HEK293 (cell line): ENCODE measurements at regions not wholly inside any gene's neighbourhood (a gene's known extent, or its start where the extent isn't known, plus 50 kb on each side); places are given as distances from the start of the nearest gene placed in this dataset.

Experiments used
- CTCF ChIA-PET: fragments of 350-600 bp; formaldehyde crosslinking; extraction: SDS; loops from one replicate; lab custom pipeline; 2021; ENCODE audit warnings: antibody characterized with exemption; lab: Yijun Ruan, JAX
- POLR2A ChIA-PET: fragments of 300-600 bp; formaldehyde crosslinking; extraction: SDS; loops from one replicate; lab custom pipeline; 2020; ENCODE audit warnings: antibody characterized with exemption, inconsistent platforms; lab: Yijun Ruan, JAX
- H3K27ac ChIP-seq: fragments of 200-500 bp; sonication (Bioruptor generic); 2 replicates; pipeline ENCODE4 v1.5.1; 2014; ENCODE audit warnings: low read depth, low read length, control low read depth, inconsistent platforms; ENCODE audit errors: extremely low read depth
- H3K36me3 ChIP-seq, 2 experiments: fragments of 200-500 bp in 1 of 2; sonication (Bioruptor generic) in 1 of 2; 1 replicate in 1 of 2; 2 replicates in 1 of 2; pipeline ENCODE4 v1.5.1; 2014 to 2017; ENCODE audit warnings: inconsistent platforms in 2 of 2, low read length in 2 of 2; ENCODE audit not compliant: control insufficient read depth in 2 of 2, insufficient read depth in 1 of 2
- H3K4me1 ChIP-seq: fragments of 200-500 bp; sonication (Bioruptor generic); 2 replicates; pipeline ENCODE4 v1.5.1; 2014; ENCODE audit warnings: mild to moderate bottlenecking, low read length, inconsistent platforms; ENCODE audit not compliant: control insufficient read depth, insufficient read depth
- H3K4me3 ChIP-seq: 2 replicates; pipeline ENCODE4 v1.5.1; 2011; ENCODE audit warnings: low read depth, mild to moderate bottlenecking, control low read depth, low read length, moderate library complexity
- H3K9me3 ChIP-seq: fragments of 200-500 bp; sonication (Bioruptor generic); 2 replicates; pipeline ENCODE4 v1.5.1; 2014; ENCODE audit warnings: low read depth, low read length, inconsistent platforms; ENCODE audit not compliant: control insufficient read depth, insufficient read depth
- CTCF ChIP-seq: fragments of 450-650 bp; formaldehyde crosslinking; IDR thresholded peaks from 2 replicates; pipeline ENCODE4 v1.5.1; 2016; ENCODE audit warnings: missing biosample characterization, missing genetic modification characterization
- OSR2 ChIP-seq: fragments of 450-650 bp; formaldehyde crosslinking; IDR thresholded peaks from 2 replicates; pipeline ENCODE4 v1.5.1; 2016; ENCODE audit warnings: missing biosample characterization, missing genetic modification characterization
- OVOL3 ChIP-seq: fragments of 450-650 bp; formaldehyde crosslinking; IDR thresholded peaks from 2 replicates; pipeline ENCODE4 v1.5.1; 2016; ENCODE audit warnings: missing biosample characterization, missing genetic modification characterization
- PRDM4 ChIP-seq: fragments of 450-650 bp; formaldehyde crosslinking; IDR thresholded peaks from 2 replicates; pipeline ENCODE4 v1.5.1; 2017; ENCODE audit warnings: missing biosample characterization, missing genetic modification characterization
- REPIN1 ChIP-seq: fragments of 450-650 bp; formaldehyde crosslinking; IDR thresholded peaks from 2 replicates; pipeline ENCODE4 v1.5.1; 2017; ENCODE audit warnings: missing biosample characterization, missing genetic modification characterization, low read depth
- SP7 ChIP-seq: fragments of 450-650 bp; formaldehyde crosslinking; IDR thresholded peaks from 2 replicates; pipeline ENCODE4 v1.5.1; 2016; ENCODE audit warnings: missing biosample characterization, missing genetic modification characterization
- WT1 ChIP-seq: fragments of 450-650 bp; formaldehyde crosslinking; IDR thresholded peaks from 2 replicates; pipeline ENCODE4 v1.5.1; 2016; ENCODE audit warnings: missing biosample characterization, missing genetic modification characterization
- ZBTB1 ChIP-seq: fragments of 450-650 bp; formaldehyde crosslinking; IDR thresholded peaks from 2 replicates; pipeline ENCODE4 v1.5.1; 2016; ENCODE audit warnings: missing biosample characterization, missing genetic modification characterization
- ZBTB20 ChIP-seq: fragments of 450-650 bp; formaldehyde crosslinking; IDR thresholded peaks from 2 replicates; pipeline ENCODE4 v1.5.1; 2016; ENCODE audit warnings: missing biosample characterization, missing genetic modification characterization
- ZNF112 ChIP-seq: fragments of 450-650 bp; formaldehyde crosslinking; IDR thresholded peaks from 2 replicates; pipeline ENCODE4 v1.5.0; 2017; ENCODE audit warnings: missing biosample characterization, missing genetic modification characterization
- ZNF133 ChIP-seq: fragments of 450-650 bp; formaldehyde crosslinking; IDR thresholded peaks from 2 replicates; pipeline ENCODE4 v1.5.1; 2016; ENCODE audit warnings: missing biosample characterization, missing genetic modification characterization
- ZNF148 ChIP-seq: fragments of 450-650 bp; formaldehyde crosslinking; IDR thresholded peaks from 2 replicates; pipeline ENCODE4 v1.5.0; 2017; ENCODE audit warnings: missing biosample characterization, missing genetic modification characterization, borderline replicate concordance
- ZNF16 ChIP-seq: fragments of 450-650 bp; formaldehyde crosslinking; IDR thresholded peaks from 2 replicates; pipeline ENCODE4 v1.5.1; 2016; ENCODE audit warnings: low read depth, missing biosample characterization, missing genetic modification characterization
- ZNF169 ChIP-seq: fragments of 450-650 bp; formaldehyde crosslinking; IDR thresholded peaks from 2 replicates; pipeline ENCODE4 v1.5.1; 2016; ENCODE audit warnings: missing biosample characterization, missing genetic modification characterization
- ZNF19 ChIP-seq: fragments of 450-650 bp; formaldehyde crosslinking; IDR thresholded peaks from 2 replicates; pipeline ENCODE4; 2016; ENCODE audit warnings: missing biosample characterization, missing genetic modification characterization, low read depth
- ZNF239 ChIP-seq: fragments of 450-650 bp; formaldehyde crosslinking; IDR thresholded peaks from 2 replicates; pipeline ENCODE4 v1.5.1; 2016; ENCODE audit warnings: missing biosample characterization, missing genetic modification characterization
- ZNF248 ChIP-seq: fragments of 450-650 bp; formaldehyde crosslinking; IDR thresholded peaks from 2 replicates; pipeline ENCODE4 v1.5.1; 2017; ENCODE audit warnings: missing biosample characterization, missing genetic modification characterization
- ZNF266 ChIP-seq: fragments of 450-650 bp; formaldehyde crosslinking; IDR thresholded peaks from 2 replicates; pipeline ENCODE4 v1.5.1; 2016; ENCODE audit warnings: missing biosample characterization, missing genetic modification characterization, low read depth
- ZNF311 ChIP-seq: fragments of 450-650 bp; formaldehyde crosslinking; IDR thresholded peaks from 2 replicates; pipeline ENCODE4 v1.5.1; 2017; ENCODE audit warnings: missing biosample characterization, missing genetic modification characterization, borderline replicate concordance
- ZNF416 ChIP-seq: fragments of 450-650 bp; formaldehyde crosslinking; IDR thresholded peaks from 2 replicates; pipeline ENCODE4 v1.5.1; 2016; ENCODE audit warnings: missing biosample characterization, missing genetic modification characterization
- ZNF548 ChIP-seq: fragments of 450-650 bp; formaldehyde crosslinking; IDR thresholded peaks from 2 replicates; pipeline ENCODE4 v1.5.1; 2016; ENCODE audit warnings: missing biosample characterization, missing genetic modification characterization
- ZNF629 ChIP-seq: fragments of 450-650 bp; formaldehyde crosslinking; IDR thresholded peaks from 2 replicates; pipeline ENCODE4 v1.5.1; 2017; ENCODE audit warnings: missing biosample characterization, missing genetic modification characterization
- ZNF645 ChIP-seq: fragments of 450-650 bp; formaldehyde crosslinking; IDR thresholded peaks from 2 replicates; pipeline ENCODE4; 2016; ENCODE audit warnings: missing biosample characterization, missing genetic modification characterization
- ZNF692 ChIP-seq: fragments of 450-650 bp; formaldehyde crosslinking; IDR thresholded peaks from 2 replicates; pipeline ENCODE4 v1.5.1; 2016; ENCODE audit warnings: missing biosample characterization, missing genetic modification characterization
- ZNF704 ChIP-seq: fragments of 450-650 bp; formaldehyde crosslinking; IDR thresholded peaks from 2 replicates; pipeline ENCODE4 v1.5.1; 2016; ENCODE audit warnings: missing biosample characterization, missing genetic modification characterization
- ZNF837 ChIP-seq: fragments of 450-650 bp; formaldehyde crosslinking; IDR thresholded peaks from 2 replicates; pipeline ENCODE4 v1.5.1; 2016; ENCODE audit warnings: missing biosample characterization, missing genetic modification characterization
- ZSCAN16 ChIP-seq: fragments of 450-650 bp; formaldehyde crosslinking; IDR thresholded peaks from 2 replicates; pipeline ENCODE4 v1.5.1; 2016; ENCODE audit warnings: missing biosample characterization, missing genetic modification characterization
- ZSCAN30 ChIP-seq: fragments of 450-650 bp; IDR thresholded peaks from 2 replicates; pipeline ENCODE4 v1.5.1; 2018; ENCODE audit warnings: missing biosample characterization, mild to moderate bottlenecking, missing genetic modification characterization, moderate library complexity

- ChIA-PET POLR2A (no interaction called here), CTCF (interaction anchor here (0.6 to 0.8 kb wide), 3 partner anchors 10 to 53 kb away, joined by 3 read pairs; no protein-coding TSS in a partner anchor)
- no peaks in the 10 kb centered on the region for H3K36me3 ChIP-seq
- no peak overlapping the region for H3K27ac ChIP-seq
- H3K4me1 ChIP-seq: no peaks in the 10 kb centered on the region
- no peaks in the 10 kb centered on the region for H3K9me3 ChIP-seq
- TF ChIP-seq OSR2 (tag by site-specific recombination) (no peak), ZNF19 (no peak), ZNF416 (tag by site-specific recombination) (no peak), ZNF548 (tag by site-specific recombination) (no peak), ZNF837 (tag by site-specific recombination) (no peak), ZNF311 (no peak), PRDM4 (tag by site-specific recombination) (no peak), ZNF169 (tag by site-specific recombination) (no peak), ZBTB20 (tag by site-specific recombination) (no peak), OVOL3 (no peak), ZSCAN16 (tag by site-specific recombination) (no peak), ZNF692 (tag by site-specific recombination) (no peak), ZBTB1 (tag by site-specific recombination) (no peak), ZNF148 (no peak), ZSCAN30 (tag by site-specific recombination) (no peak), ZNF248 (no peak), REPIN1 (tag by site-specific recombination) (no peak), CTCF (tag by site-specific recombination) (no peak), ZNF133 (tag by site-specific recombination) (no peak)
- H3K4me3 ChIP-seq: no peak overlapping the region
Measured at GRCh38 chr12:116650585-116651087, 87.2 kb downstream of the SPRING1 start.

GRCh38 chr12:116650062-116650461 is 87.8 kb downstream of the SPRING1 start:
- no peaks in the 10 kb centered on the region for H3K36me3 ChIP-seq
- CTCF ChIA-PET: interaction anchor here (0.6 to 0.8 kb wide), 3 partner anchors 10 to 53 kb away, joined by 3 read pairs; no protein-coding TSS in a partner anchor
- H3K4me3 ChIP-seq: no peak overlapping the region
- no peak overlapping the region for H3K27ac ChIP-seq
- no peaks in the 10 kb centered on the region for H3K9me3 ChIP-seq
- no peaks in the 10 kb centered on the region for H3K4me1 ChIP-seq
- POLR2A ChIA-PET: no interaction called here
- no peak for TF ChIP-seq OSR2 (tag by site-specific recombination)
- TF ChIP-seq SP7 (tag by site-specific recombination): no peak
- no peak for TF ChIP-seq WT1
- no peak for TF ChIP-seq ZNF629 (tag by site-specific recombination)
- TF ChIP-seq ZNF239: no peak
- TF ChIP-seq ZNF266: no peak
- TF ChIP-seq ZNF16 (tag by site-specific recombination): no peak
- no peak for TF ChIP-seq ZNF704 (tag by site-specific recombination)
- no peak for TF ChIP-seq ZNF645 (tag by site-specific recombination)
- TF ChIP-seq ZNF112 (tag by site-specific recombination): no peak
